ENCODE measurements at regions not wholly inside any gene's neighbourhood (a gene's known extent, or its start where the extent isn't known, plus 50 kb on each side); places are given as distances from the start of the nearest gene placed in this dataset.

GRCh38 chr20:6583134-6583738 is 184.2 kb upstream of the BMP2 start:
- Mint-ChIP-seq H3K4me1 (ENCODE audit: low read depth) (no peaks in the 10 kb centered on the region), H3K9me3 (peaks cover 35% of the 10 kb centered on the region), H3K27ac (no peak overlapping the region), H3K27me3 (ENCODE audit: insufficient read depth) (peaks cover 2% of the 10 kb centered on the region; the same call in 1 of the 2 replicates), H3K36me3 (ENCODE audit: low read depth) (no peaks in the 10 kb centered on the region), H3K4me3 (no peak overlapping the region)
- peak; percentile 67 for TF ChIP-seq CTCF (IDR thresholded peaks at IDR 0.05)
- no peak for DNase-seq

GRCh38 chr20:6582449-6582848 is 185.0 kb upstream of the BMP2 start:
- H3K4me3 Mint-ChIP-seq, result no peak overlapping the region
- no peaks in the 10 kb centered on the region for H3K36me3 Mint-ChIP-seq (ENCODE audit: low read depth)
- no peak for DNase-seq
- H3K9me3 Mint-ChIP-seq, result peaks cover 34% of the 10 kb centered on the region
- H3K27me3 Mint-ChIP-seq (ENCODE audit: insufficient read depth), result peaks cover 2% of the 10 kb centered on the region; the same call in 1 of the 2 replicates
- H3K4me1 Mint-ChIP-seq (ENCODE audit: low read depth), result no peaks in the 10 kb centered on the region
- TF ChIP-seq CTCF (IDR thresholded peaks at IDR 0.05), result no peak
- H3K27ac Mint-ChIP-seq, result no peak overlapping the region

- H3K27me3 Mint-ChIP-seq (ENCODE audit: insufficient read depth), result peaks cover 2% of the 10 kb centered on the region; the same call in 1 of the 2 replicates
- peaks cover 39% of the 10 kb centered on the region for H3K9me3 Mint-ChIP-seq
- H3K27ac Mint-ChIP-seq, result no peak overlapping the region
- no peaks in the 10 kb centered on the region for H3K4me1 Mint-ChIP-seq (ENCODE audit: low read depth)
- H3K4me3 Mint-ChIP-seq, result no peak overlapping the region
- DNase-seq, result no peak
- TF ChIP-seq CTCF (IDR thresholded peaks at IDR 0.05), result no peak
- H3K36me3 Mint-ChIP-seq (ENCODE audit: low read depth), result no peaks in the 10 kb centered on the region
Observed at GRCh38 chr20:6580486-6580885, 187.0 kb upstream of the BMP2 start.

- no peak for TF ChIP-seq CTCF (IDR thresholded peaks at IDR 0.05)
- H3K9me3 Mint-ChIP-seq, result peaks cover 43% of the 10 kb centered on the region
- H3K27me3 Mint-ChIP-seq (ENCODE audit: insufficient read depth), result peaks cover 2% of the 10 kb centered on the region; the same call in 1 of the 2 replicates
- H3K4me3 Mint-ChIP-seq, result no peak overlapping the region
- DNase-seq, result no peak
- no peaks in the 10 kb centered on the region for H3K4me1 Mint-ChIP-seq (ENCODE audit: low read depth)
- H3K36me3 Mint-ChIP-seq (ENCODE audit: low read depth), result no peaks in the 10 kb centered on the region
- no peak overlapping the region for H3K27ac Mint-ChIP-seq
Observed at GRCh38 chr20:6579824-6580223, 187.7 kb upstream of the BMP2 start.

GRCh38 chr20:6579417-6579816 is 188.1 kb upstream of the BMP2 start:
- no peak for DNase-seq
- Mint-ChIP-seq H3K27ac (no peak overlapping the region), H3K4me1 (ENCODE audit: low read depth) (no peaks in the 10 kb centered on the region)

More at GRCh38 chr20:6579417-6579816, 188.1 kb upstream of the BMP2 start:
- Mint-ChIP-seq H3K27me3 (ENCODE audit: insufficient read depth) (peaks cover 2% of the 10 kb centered on the region; the same call in 1 of the 2 replicates), H3K9me3 (peaks cover 47% of the 10 kb centered on the region), H3K36me3 (ENCODE audit: low read depth) (no peaks in the 10 kb centered on the region), H3K4me3 (no peak overlapping the region)
- TF ChIP-seq CTCF (IDR thresholded peaks at IDR 0.05), result no peak

All from HFFc6 (cell line).